Mucosa of stomach (tissue), 1 donor: ENCODE measurements at regions not wholly inside any gene's neighbourhood (a gene's known extent, or its start where the extent isn't known, plus 50 kb on each side); places are given as distances from the start of the nearest gene placed in this dataset.
A peak's percentile ranks its signal among the peaks of the same experiment; 100 is the strongest.
"Not testable (repeated sequence)": the region's sequence is repeated elsewhere in the genome, so short reads cannot be mapped to it uniquely, and the experiment has no call there.

Experiments used
- H3K27me3 ChIP-seq: one replicate; pipeline ENCODE4 v1.7.0; 2013; ENCODE audit warnings: mild to moderate bottlenecking, low read length; ENCODE audit not compliant: control insufficient read depth, insufficient read depth
- H3K36me3 ChIP-seq: one replicate; pipeline ENCODE4 v1.7.0; 2013; ENCODE audit warnings: low read length; ENCODE audit not compliant: control insufficient read depth, insufficient read depth
- H3K4me1 ChIP-seq: one replicate; pipeline ENCODE4 v1.7.0; 2013; ENCODE audit warnings: mild to moderate bottlenecking, low read length; ENCODE audit not compliant: control insufficient read depth, insufficient read depth
- H3K4me3 ChIP-seq: one replicate; pipeline ENCODE4 v1.7.0; 2013; ENCODE audit warnings: low read length
- H3K9ac ChIP-seq: one replicate; pipeline ENCODE4 v1.7.0; 2013; ENCODE audit warnings: mild to moderate bottlenecking, low read length, moderate library complexity
- H3K9me3 ChIP-seq: one replicate; pipeline ENCODE4 v1.7.0; 2013; ENCODE audit warnings: mild to moderate bottlenecking, low read length, moderate library complexity; ENCODE audit not compliant: control insufficient read depth
- donor health status: Pancreatic carcinoma.

DNA sequence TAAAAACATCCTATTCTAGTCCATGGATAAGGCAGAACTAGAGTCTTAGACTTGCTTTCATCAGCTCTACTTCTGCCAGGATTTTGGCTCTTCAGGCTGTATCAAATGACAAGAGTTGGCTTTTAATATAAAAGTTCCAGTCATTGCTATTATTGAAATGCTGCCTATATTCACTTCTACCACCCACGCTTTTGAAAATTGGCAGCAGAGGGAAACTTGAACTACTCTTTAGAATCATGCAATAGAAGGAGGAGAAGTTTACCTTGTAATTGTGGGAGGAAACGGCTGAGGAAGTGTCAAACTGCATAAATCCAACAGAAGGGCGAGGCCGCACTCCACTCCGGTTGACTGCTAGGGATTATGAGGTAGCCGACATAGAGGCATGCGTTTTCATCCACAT, 122.6 kb upstream of the BASP1 start:
- Histone ChIP-seq H3K36me3 (no peaks in the 10 kb centered on the region), H3K4me1 (no peaks in the 10 kb centered on the region), H3K27me3 (no peaks in the 10 kb centered on the region), H3K9me3 (no peaks in the 10 kb centered on the region), H3K9ac (no peak overlapping the region), H3K4me3 (no peak overlapping the region)

DNA sequence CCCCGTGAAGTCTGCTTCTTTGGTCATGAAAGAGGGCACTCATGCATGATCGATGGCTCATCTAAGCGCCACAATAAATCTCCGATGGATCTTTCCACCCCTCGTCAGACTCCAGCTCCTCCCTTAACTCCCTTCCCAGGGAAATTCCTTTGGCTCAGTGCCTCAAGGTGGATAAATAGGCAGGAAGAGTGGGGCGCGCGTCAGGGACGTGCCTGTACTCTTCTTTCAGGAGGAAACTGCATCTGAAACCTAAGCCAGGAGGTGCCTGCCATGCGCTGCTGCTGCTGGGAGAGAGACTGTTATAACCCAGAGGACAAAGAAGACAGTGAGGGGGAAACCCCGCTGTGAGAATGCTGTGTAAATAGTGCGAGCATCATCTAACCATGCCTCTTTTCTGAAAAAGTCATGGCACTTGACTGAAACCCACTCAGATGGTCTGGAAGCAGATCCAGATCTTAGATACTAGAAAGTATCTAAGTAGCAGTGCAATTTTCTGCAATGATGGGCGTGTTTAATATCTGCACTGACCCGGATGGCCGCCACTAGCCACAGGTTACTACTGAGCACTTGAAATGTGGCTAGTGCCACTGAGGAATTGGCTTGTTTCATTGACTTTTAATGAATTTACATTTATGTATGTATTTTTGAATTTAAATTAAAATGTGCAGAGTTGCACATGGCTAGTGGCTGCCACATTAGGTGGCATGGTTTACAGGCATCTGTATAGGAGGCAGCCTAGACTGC, 120.3 kb upstream of the BASP1 start:
- H3K9me3 ChIP-seq = no peaks in the 10 kb centered on the region
- no peaks in the 10 kb centered on the region for H3K4me1 ChIP-seq
- no peaks in the 10 kb centered on the region for H3K36me3 ChIP-seq
- no peak overlapping the region for H3K9ac ChIP-seq
- H3K4me3 ChIP-seq = no peak overlapping the region
- H3K27me3 ChIP-seq = no peaks in the 10 kb centered on the region

DNA sequence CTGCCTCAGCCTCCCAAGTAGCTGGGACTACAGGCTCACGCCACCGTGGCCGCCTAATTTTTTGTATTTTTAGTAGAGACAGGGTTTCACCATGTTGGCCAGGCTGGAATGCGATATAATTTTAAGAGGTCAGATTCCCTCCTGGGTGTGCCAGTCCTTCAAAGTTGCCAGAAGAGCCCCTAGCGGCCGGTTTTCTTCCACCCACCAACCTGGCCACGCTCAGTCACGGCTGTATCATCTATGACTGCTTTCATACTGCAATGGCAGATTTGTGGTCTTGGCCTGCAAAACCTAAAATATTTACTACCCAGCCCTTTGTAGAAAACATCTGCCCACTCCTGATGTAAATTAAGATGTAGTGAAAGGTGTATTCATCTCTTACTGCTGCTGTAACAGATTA, 117.5 kb upstream of the BASP1 start:
- Histone ChIP-seq H3K27me3 (no peaks in the 10 kb centered on the region), H3K4me3 (no peak overlapping the region), H3K4me1 (no peaks in the 10 kb centered on the region), H3K9ac (no peak overlapping the region), H3K36me3 (no peaks in the 10 kb centered on the region), H3K9me3 (no peaks in the 10 kb centered on the region)

DNA sequence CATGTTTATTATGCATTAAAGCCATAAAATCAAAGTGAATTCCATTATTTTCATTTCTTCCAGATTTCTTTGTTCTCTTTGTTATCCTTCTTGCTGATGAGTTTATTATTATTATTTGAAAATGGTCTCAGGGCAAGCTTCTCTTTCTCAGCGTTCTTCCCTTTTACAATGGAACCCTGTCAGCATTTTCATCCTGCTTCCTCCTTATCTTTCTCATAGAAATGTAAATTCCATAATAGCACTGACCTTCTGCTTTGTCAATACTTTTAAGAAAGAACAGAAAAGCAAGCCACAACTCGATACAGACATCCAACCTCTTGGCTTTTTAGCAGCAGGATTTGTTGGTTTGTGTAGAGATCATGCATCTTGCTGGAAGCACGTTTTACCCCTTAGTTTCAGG, 114.0 kb upstream of the BASP1 start:
- Histone ChIP-seq H3K4me1 (no peaks in the 10 kb centered on the region), H3K9me3 (no peaks in the 10 kb centered on the region), H3K36me3 (no peaks in the 10 kb centered on the region), H3K4me3 (no peak overlapping the region), H3K27me3 (no peaks in the 10 kb centered on the region), H3K9ac (no peak overlapping the region)

DNA sequence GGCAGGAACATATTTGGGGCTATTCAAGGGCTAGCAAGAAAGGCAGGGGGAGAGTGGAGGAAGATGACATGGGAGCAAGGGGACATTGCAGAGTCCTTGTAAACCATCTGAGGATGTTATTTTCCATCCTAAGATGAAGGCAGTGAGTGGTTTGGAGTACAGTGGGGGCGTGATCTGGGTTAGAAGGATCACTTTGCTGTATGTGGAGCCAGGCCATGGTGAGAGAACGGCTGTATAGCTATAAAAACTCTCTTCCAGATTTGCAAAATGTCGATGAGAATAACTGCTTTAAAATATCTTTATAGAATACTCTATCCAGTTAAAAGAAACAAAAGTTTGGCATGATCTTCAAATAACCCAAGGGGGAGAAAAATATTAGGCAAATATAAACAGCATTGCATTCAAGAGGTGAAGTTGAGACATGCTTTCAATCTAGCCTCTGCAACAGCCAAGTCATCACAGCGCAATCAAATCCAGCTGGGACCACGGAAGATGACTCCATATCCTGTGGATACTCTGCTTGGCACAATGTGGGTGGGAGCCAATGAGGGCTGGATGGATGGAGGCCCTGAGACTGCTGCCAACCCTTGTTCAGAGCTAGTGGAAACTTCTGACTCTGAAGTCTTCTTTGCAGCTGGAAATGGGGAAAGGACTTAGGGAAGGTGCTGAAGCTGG, 111.5 kb upstream of the BASP1 start:
- no peak overlapping the region for H3K4me3 ChIP-seq
- H3K9me3 ChIP-seq = no peaks in the 10 kb centered on the region
- H3K9ac ChIP-seq = no peak overlapping the region
- H3K4me1 ChIP-seq = no peaks in the 10 kb centered on the region
- no peaks in the 10 kb centered on the region for H3K36me3 ChIP-seq
- no peaks in the 10 kb centered on the region for H3K27me3 ChIP-seq

DNA sequence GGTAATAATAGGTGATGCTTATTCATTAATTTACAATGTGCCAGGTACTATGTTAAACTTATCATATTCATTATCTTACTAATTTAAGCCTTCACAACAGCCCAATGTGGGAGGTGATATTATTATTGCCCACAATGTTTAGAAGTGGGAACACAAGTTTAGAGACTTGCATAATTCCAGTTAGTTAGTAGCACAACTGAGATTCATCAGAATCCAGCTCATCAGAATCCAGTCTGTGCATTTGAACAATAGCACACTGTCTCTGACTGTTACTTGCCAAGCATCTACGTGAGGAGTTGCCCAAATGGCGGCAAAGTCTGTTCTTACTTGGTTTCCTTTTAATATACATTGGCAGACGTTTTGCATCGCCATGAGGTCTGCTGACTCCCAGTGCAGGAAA, 110.9 kb upstream of the BASP1 start:
- Histone ChIP-seq H3K9ac (no peak overlapping the region), H3K36me3 (no peaks in the 10 kb centered on the region), H3K4me3 (no peak overlapping the region), H3K9me3 (no peaks in the 10 kb centered on the region), H3K4me1 (no peaks in the 10 kb centered on the region), H3K27me3 (no peaks in the 10 kb centered on the region)

DNA sequence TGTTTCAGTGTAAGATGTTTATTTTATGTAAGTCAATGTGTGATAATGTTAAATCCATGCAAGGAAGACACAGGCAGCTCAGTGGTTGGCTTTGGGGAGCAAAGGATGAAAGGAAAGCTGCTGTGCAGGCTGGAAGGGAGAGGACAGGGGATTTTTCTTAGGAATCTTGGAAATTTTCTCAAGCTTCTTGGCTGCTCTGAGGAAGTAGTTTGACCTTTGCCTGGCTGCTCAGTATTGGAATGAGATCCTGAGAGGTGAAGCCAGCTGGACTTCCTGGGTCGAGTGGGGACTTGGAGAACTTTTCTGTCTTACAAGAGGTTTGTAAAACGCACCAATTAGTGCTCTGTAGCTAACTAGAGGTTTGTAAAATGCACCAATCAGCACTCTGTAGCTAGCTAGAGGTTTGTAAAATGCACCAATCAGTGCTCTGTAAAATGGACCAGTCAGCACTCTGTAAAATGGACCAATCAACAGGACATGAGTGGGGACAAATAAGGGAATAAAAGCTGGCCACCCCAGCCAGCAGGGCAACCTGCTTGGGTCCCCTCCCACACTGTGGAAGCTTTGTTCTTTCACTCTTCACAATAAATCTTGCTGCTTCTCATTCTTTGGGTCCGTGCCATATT, 105.2 kb upstream of the BASP1 start:
- not testable (repeated sequence) for H3K36me3 ChIP-seq, H3K9me3 ChIP-seq, H3K27me3 ChIP-seq, H3K4me3 ChIP-seq, H3K9ac ChIP-seq
- H3K4me1 ChIP-seq = peaks cover 37% of the 10 kb centered on the region

DNA sequence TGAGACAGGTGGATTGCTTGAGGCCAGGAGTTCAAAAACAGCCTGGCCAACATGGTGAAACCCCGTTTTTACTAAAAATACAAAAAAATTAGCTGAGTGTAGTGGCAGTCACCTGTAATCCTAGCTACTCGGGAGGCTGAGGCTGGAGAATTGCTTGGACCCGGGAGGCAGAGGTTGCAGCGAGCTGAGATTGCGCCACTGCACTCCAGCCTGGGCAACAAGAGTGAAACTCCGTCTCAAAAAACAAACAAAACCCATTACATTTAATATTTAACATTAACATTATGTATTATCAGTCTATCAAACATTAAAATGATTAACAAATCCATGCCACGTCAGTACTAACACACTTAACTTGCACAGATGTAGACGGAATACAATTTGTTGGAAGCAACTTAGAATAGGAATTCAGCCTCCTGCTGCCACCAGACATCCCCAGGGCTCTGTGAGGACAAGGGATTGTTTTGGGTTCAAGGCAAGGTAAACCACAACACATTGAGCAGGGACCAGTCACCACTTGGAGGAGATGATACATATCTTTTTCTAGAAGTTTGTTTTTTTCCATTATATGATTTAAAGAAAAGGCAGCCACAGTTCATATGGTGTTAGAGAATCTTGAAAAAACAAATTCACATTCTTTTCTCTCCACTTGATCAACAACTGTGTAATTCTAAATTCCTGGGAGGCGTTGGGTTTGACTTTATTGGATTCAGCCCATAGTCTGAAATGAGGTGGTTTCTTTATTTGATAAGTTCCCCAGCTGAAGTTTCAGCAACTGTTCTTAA, 104.1 kb upstream of the BASP1 start:
- Histone ChIP-seq H3K9me3 (no peaks in the 10 kb centered on the region), H3K27me3 (no peaks in the 10 kb centered on the region), H3K36me3 (no peaks in the 10 kb centered on the region), H3K4me1 (peaks cover 39% of the 10 kb centered on the region), H3K9ac (peak overlapping the region; percentile 11), H3K4me3 (no peak overlapping the region)

DNA sequence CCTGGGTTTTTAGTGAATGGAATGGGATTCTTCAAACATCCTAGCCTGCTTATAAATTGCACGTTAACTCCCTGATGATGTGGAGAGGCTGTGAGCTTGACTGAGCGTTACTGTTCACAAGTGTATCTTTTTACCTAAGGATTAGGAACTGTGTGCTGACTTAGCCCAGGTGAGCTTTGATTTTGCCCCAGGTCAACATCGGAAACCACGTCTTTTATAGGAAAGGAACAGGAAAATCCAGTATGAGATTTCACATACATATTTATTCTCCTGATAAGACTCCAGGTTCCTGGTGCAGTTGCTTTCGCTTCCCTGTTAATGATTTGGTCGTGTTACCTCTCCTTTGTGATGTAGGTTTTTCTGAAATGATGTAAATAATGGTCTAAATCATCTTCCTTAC, 103.2 kb upstream of the BASP1 start:
- Histone ChIP-seq H3K9me3 (no peaks in the 10 kb centered on the region), H3K36me3 (no peaks in the 10 kb centered on the region), H3K9ac (peak overlapping the region; percentile 11), H3K4me1 (peaks cover 45% of the 10 kb centered on the region), H3K27me3 (no peaks in the 10 kb centered on the region), H3K4me3 (peak overlapping the region; percentile 31)

DNA sequence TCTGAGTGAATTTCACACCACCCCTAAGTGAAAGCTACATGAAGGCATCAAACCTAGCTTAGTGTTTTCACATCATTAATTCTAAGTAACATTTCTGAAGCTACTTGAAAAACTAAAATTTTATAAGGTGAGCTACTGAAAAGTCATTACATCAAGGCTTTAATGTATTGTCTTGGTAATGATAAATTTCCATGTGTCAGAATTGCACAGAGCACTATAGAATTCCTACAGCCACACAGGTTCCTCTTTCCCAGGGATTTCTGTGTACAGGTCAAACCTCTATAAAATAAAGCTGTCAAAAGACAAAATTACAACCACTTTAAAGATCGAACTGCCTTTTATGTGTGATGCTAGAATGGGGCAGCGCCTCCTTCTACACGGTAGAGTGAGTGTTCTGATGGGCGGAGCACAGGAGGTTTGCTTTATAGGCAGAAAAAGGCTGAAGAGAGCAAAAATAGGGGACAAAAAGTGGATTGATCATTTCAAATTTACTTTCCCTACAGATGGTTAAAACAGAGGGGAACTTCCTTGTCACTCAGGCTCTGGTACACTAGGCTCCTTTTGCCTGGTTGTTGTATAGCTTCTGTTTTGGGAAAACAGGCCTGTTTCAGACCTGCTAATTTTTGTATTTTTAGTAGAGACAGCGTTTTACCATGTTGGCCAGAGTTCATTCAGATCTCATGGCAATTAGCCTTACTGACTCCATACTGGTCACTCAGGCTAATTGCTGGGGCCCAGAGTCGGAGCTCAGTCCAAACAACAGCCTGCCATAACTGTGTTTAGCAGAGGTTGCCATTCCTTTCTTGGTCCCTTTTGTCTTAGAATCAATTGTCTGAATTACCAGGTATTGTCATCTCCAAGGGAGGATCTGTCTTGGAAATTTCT, 102.5 kb upstream of the BASP1 start:
- no peaks in the 10 kb centered on the region for H3K9me3 ChIP-seq
- H3K9ac ChIP-seq = no peak overlapping the region
- H3K27me3 ChIP-seq = no peaks in the 10 kb centered on the region
- peaks cover 49% of the 10 kb centered on the region for H3K4me1 ChIP-seq
- H3K4me3 ChIP-seq = no peak overlapping the region
- H3K36me3 ChIP-seq = no peaks in the 10 kb centered on the region

DNA sequence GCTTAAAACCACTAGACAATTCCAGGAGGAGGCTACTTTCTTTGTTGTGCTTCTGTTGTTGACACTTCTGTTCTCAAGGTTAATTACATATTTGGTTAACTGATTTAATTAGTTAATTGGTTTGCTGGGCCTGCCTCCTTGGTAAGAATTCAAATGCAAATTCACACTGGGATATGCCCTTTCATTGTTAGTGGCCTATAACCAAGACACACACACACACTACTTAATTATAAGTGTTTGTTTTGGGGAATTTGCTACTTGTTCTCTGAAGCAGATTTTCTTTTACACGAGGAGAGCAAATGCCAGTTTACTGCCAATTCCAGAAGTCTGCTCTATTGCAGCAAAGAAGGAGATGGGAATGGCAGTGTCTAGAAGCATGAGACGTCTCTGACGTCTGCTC, 101.6 kb upstream of the BASP1 start:
- no peak overlapping the region for H3K9ac ChIP-seq
- no peaks in the 10 kb centered on the region for H3K36me3 ChIP-seq
- no peaks in the 10 kb centered on the region for H3K9me3 ChIP-seq
- H3K4me3 ChIP-seq = no peak overlapping the region
- H3K4me1 ChIP-seq = peaks cover 51% of the 10 kb centered on the region
- no peaks in the 10 kb centered on the region for H3K27me3 ChIP-seq
